Hippocampal formation (tissue), 2 donors: ENCODE measurements at regions not wholly inside any gene's neighbourhood (a gene's known extent, or its start where the extent isn't known, plus 50 kb on each side); places are given as distances from the start of the nearest gene placed in this dataset.
"Not testable (repeated sequence)": the region's sequence is repeated elsewhere in the genome, so short reads cannot be mapped to it uniquely, and the experiment has no call there.

Source experiments
- DNase-seq, 2 donors: peaks; one replicate each; lab custom pipeline; 2025; lab: John Stamatoyannopoulos, UW

- DNase-seq, result no peak
These were observed 1677.1 kb downstream of the KCNT2 start for GRCh38 chr1:194931166-194931565.

GRCh38 chr1:194930132-194930531, 1678.1 kb downstream of the KCNT2 start:
- no peak for DNase-seq

GRCh38 chr1:194929357-194929756, 1678.9 kb downstream of the KCNT2 start:
- DNase-seq, result no peak

GRCh38 chr1:194919146-194919545, 1689.1 kb downstream of the KCNT2 start:
- no peak for DNase-seq

GRCh38 chr1:194917769-194918168, 1690.5 kb downstream of the KCNT2 start:
- DNase-seq, result no peak

- DNase-seq, result no peak
These were observed 1699.6 kb downstream of the KCNT2 start for GRCh38 chr1:194908643-194909042.

GRCh38 chr1:194903524-194903923, 1704.7 kb downstream of the KCNT2 start:
- no peak for DNase-seq

GRCh38 chr1:194889310-194889709, 1702.9 kb upstream of the B3GALT2 start:
- no peak for DNase-seq

- DNase-seq, result no peak
These were observed 1684.4 kb upstream of the B3GALT2 start for GRCh38 chr1:194870860-194871259.

GRCh38 chr1:194866153-194866552, 1679.7 kb upstream of the B3GALT2 start:
- DNase-seq, result no peak

- DNase-seq, result no peak
These were observed 1679.0 kb upstream of the B3GALT2 start for GRCh38 chr1:194865383-194865782.

- no peak for DNase-seq
These were observed 1675.7 kb upstream of the B3GALT2 start for GRCh38 chr1:194862129-194862528.

- DNase-seq, result no peak
These were observed 1674.1 kb upstream of the B3GALT2 start for GRCh38 chr1:194860248-194861201.

GRCh38 chr1:194859481-194860154, 1673.2 kb upstream of the B3GALT2 start:
- DNase-seq, result not testable (repeated sequence)

GRCh38 chr1:194858811-194859480, 1672.5 kb upstream of the B3GALT2 start:
- DNase-seq, result not testable (repeated sequence)

- DNase-seq, result no peak
These were observed 1671.0 kb upstream of the B3GALT2 start for GRCh38 chr1:194857413-194857812.

GRCh38 chr1:194848846-194849245, 1662.4 kb upstream of the B3GALT2 start:
- DNase-seq, result no peak

GRCh38 chr1:194846488-194846887, 1660.1 kb upstream of the B3GALT2 start:
- DNase-seq, result no peak

GRCh38 chr1:194843077-194843476, 1656.7 kb upstream of the B3GALT2 start:
- DNase-seq, result no peak

GRCh38 chr1:194833111-194833510, 1646.7 kb upstream of the B3GALT2 start:
- no peak for DNase-seq

- DNase-seq, result not testable (repeated sequence)
These were observed 1645.2 kb upstream of the B3GALT2 start for GRCh38 chr1:194831595-194831994.

- DNase-seq, result no peak
These were observed 1644.0 kb upstream of the B3GALT2 start for GRCh38 chr1:194830387-194830786.
